ENCODE measurements at regions not wholly inside any gene's neighbourhood (a gene's known extent, or its start where the extent isn't known, plus 50 kb on each side); places are given as distances from the start of the nearest gene placed in this dataset.

DNA sequence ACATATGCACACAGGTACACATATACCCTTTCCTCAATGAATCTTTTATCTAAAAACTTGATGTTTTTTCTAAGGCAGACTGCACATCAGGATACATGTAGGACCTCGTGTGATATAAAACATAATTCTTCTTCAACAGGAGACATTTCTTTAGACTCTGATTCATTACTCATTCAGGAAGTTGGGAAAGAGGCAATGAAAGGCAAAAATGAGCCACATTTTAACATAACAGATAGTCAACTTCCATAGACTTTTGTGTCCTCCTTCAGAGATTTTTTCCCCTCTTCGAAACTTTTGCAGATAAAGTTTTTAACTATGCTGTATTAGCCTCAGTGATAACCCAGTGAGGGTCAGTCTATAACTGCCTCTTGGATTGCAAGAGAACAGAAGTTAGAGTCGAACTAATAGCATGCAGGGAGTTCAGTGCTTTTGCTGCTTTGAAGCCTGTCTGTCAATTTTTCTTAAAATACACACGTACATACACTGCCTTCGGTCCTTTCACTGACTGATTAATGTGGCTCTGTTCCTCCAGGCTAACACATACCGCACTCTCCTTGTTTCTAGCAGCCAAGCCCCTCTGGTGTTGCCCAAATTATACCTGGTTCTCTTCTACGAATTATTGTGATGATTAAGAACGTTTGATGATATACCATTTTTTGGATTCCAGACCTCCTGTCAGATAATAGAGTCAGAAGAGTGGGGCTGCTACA lies 562.5 kb upstream of the MAP3K7 start:
- Mint-ChIP-seq H3K9me3 (ENCODE audit: unreplicated experiment) (no peaks in the 10 kb centered on the region), H3K27ac (ENCODE audit: unreplicated experiment) (no peak overlapping the region), H3K27me3 (ENCODE audit: insufficient read depth, unreplicated experiment) (no peaks in the 10 kb centered on the region), H3K4me3 (ENCODE audit: unreplicated experiment) (no peak overlapping the region), H3K36me3 (ENCODE audit: insufficient read depth, unreplicated experiment) (no peaks in the 10 kb centered on the region), H3K4me1 (ENCODE audit: low read depth, unreplicated experiment) (no peaks in the 10 kb centered on the region)
- BruUV-seq (replicated peaks) = no TSS peak
- ChIA-PET CTCF (no interaction called here), POLR2A (no interaction called here)
- no peaks in the 10 kb centered on the region for H3K9me3 ChIP-seq
- H3K4me1 ChIP-seq = no peaks in the 10 kb centered on the region
- no peak for DNase-seq
- no peak overlapping the region for H3K4me3 ChIP-seq (ENCODE audit: low read depth, low read length)
- intact Hi-C loops (cut with micrococcal nuclease; ENCODE audit: unreplicated experiment) = no loop called here
- no peaks in the 10 kb centered on the region for H3K36me3 ChIP-seq (ENCODE audit: control insufficient read depth, insufficient read depth, low read length)
- no peaks in the 10 kb centered on the region for H3K27me3 ChIP-seq (replicated peaks; ENCODE audit: control insufficient read depth, insufficient read depth, low read length)
- TF ChIP-seq, protein P1, sequence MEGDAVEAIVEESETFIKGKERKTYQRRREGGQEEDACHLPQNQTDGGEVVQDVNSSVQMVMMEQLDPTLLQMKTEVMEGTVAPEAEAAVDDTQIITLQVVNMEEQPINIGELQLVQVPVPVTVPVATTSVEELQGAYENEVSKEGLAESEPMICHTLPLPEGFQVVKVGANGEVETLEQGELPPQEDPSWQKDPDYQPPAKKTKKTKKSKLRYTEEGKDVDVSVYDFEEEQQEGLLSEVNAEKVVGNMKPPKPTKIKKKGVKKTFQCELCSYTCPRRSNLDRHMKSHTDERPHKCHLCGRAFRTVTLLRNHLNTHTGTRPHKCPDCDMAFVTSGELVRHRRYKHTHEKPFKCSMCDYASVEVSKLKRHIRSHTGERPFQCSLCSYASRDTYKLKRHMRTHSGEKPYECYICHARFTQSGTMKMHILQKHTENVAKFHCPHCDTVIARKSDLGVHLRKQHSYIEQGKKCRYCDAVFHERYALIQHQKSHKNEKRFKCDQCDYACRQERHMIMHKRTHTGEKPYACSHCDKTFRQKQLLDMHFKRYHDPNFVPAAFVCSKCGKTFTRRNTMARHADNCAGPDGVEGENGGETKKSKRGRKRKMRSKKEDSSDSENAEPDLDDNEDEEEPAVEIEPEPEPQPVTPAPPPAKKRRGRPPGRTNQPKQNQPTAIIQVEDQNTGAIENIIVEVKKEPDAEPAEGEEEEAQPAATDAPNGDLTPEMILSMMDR (IDR thresholded peaks at IDR 0.05; ENCODE audit: insufficient read depth in 1 of 2, low read depth in 1 of 2, low read length in 1 of 2, severe bottlenecking in 1 of 2, unreplicated experiment in 1 of 2) = no peak

DNA sequence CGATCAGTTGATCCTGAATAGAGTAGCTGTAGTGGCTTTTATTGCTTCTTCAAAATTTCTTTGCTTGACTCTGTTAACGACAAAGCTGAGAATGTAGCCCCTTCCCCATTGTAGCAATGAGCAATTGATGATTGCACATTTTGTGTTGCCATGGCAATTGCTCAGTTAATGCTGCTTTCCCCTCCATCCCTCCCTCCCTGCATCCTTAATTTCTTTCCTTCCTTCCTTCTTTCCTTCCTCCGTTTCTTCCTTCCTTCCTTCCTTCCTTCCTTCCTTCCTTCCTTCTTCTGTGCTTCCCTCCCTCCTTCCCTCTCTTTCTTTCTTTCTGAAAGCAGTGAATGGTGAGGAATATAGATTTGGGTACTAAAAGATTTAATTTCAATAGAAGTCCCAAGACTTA lies 557.3 kb upstream of the MAP3K7 start:
- H3K36me3 Mint-ChIP-seq (ENCODE audit: insufficient read depth, unreplicated experiment) = no peaks in the 10 kb centered on the region
- no peak overlapping the region for H3K4me3 Mint-ChIP-seq (ENCODE audit: unreplicated experiment)
- POLR2A ChIA-PET = no interaction called here
- H3K27ac Mint-ChIP-seq (ENCODE audit: unreplicated experiment) = no peak overlapping the region
- no peaks in the 10 kb centered on the region for H3K4me1 ChIP-seq
- no peaks in the 10 kb centered on the region for H3K9me3 ChIP-seq
- H3K4me1 Mint-ChIP-seq (ENCODE audit: low read depth, unreplicated experiment) = no peaks in the 10 kb centered on the region
- intact Hi-C loops (cut with micrococcal nuclease; ENCODE audit: unreplicated experiment) = no loop called here
- TF ChIP-seq, protein P1 (IDR thresholded peaks at IDR 0.05; ENCODE audit: insufficient read depth in 1 of 2, low read depth in 1 of 2, low read length in 1 of 2, severe bottlenecking in 1 of 2, unreplicated experiment in 1 of 2) = no peak
- H3K36me3 ChIP-seq (ENCODE audit: control insufficient read depth, insufficient read depth, low read length) = no peaks in the 10 kb centered on the region
- no peaks in the 10 kb centered on the region for H3K27me3 ChIP-seq (replicated peaks; ENCODE audit: control insufficient read depth, insufficient read depth, low read length)
- H3K9me3 Mint-ChIP-seq (ENCODE audit: unreplicated experiment) = no peaks in the 10 kb centered on the region
- DNase-seq = no peak
- CTCF ChIA-PET = no interaction called here
- H3K4me3 ChIP-seq (ENCODE audit: low read depth, low read length) = no peak overlapping the region
- no peaks in the 10 kb centered on the region for H3K27me3 Mint-ChIP-seq (ENCODE audit: insufficient read depth, unreplicated experiment)
- no TSS peak for BruUV-seq (replicated peaks)

DNA sequence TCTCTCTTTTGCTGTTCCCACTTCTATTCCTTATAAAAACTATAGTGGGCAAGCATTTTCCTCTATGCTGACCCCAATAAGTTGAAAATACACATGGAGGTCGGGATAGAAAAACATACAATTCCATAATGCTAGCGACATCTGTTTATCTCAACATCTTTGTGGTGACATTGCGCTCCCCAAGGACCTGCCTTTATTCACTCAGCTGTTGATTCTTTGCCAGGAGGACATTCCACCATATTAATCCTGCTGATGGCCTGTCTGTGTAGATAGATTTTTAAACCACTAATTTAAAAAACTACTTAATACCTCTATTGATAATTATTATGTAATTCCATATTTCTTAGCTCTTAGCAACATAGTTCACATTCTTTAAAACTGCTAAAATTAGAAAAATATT lies 555.3 kb upstream of the MAP3K7 start:
- Histone ChIP-seq H3K27me3 (replicated peaks; ENCODE audit: control insufficient read depth, insufficient read depth, low read length) (no peaks in the 10 kb centered on the region), H3K9me3 (no peaks in the 10 kb centered on the region), H3K4me3 (ENCODE audit: low read depth, low read length) (no peak overlapping the region), H3K36me3 (ENCODE audit: control insufficient read depth, insufficient read depth, low read length) (no peaks in the 10 kb centered on the region), H3K4me1 (no peaks in the 10 kb centered on the region)
- no peak overlapping the region for H3K4me3 Mint-ChIP-seq (ENCODE audit: unreplicated experiment)
- intact Hi-C loops (cut with micrococcal nuclease; ENCODE audit: unreplicated experiment) = no loop called here
- no peaks in the 10 kb centered on the region for H3K27me3 Mint-ChIP-seq (ENCODE audit: insufficient read depth, unreplicated experiment)
- TF ChIP-seq, protein P1 (IDR thresholded peaks at IDR 0.05; ENCODE audit: insufficient read depth in 1 of 2, low read depth in 1 of 2, low read length in 1 of 2, severe bottlenecking in 1 of 2, unreplicated experiment in 1 of 2) = no peak
- H3K4me1 Mint-ChIP-seq (ENCODE audit: low read depth, unreplicated experiment) = no peaks in the 10 kb centered on the region
- BruUV-seq (replicated peaks) = no TSS peak
- no peak for DNase-seq
- H3K27ac Mint-ChIP-seq (ENCODE audit: unreplicated experiment) = no peak overlapping the region
- H3K36me3 Mint-ChIP-seq (ENCODE audit: insufficient read depth, unreplicated experiment) = no peaks in the 10 kb centered on the region
- POLR2A ChIA-PET = no interaction called here
- H3K9me3 Mint-ChIP-seq (ENCODE audit: unreplicated experiment) = no peaks in the 10 kb centered on the region
- CTCF ChIA-PET = no interaction called here

All from Caco-2 (cell line).